GM12878 (cell line): ENCODE measurements at regions not wholly inside any gene's neighbourhood (a gene's known extent, or its start where the extent isn't known, plus 50 kb on each side); places are given as distances from the start of the nearest gene placed in this dataset.

Source experiments
- ATAC-seq: fragments of 200-7000 bp; cut with Tn5 transposase; 3 replicates; pipeline ENCODE4 v1.9.1; 2020; ENCODE audit warnings: mild to moderate bottlenecking, moderate library complexity
- BruUV-seq: library from RNA; stranded (reverse); fragments of 400-500 nt; replicated peaks from 2 replicates; lab custom pipeline; 2021; lab: Mats Ljungman, UMichigan
- CTCF ChIA-PET: fragments of 300-600 bp; sonication (Branson Sonifier 250); formaldehyde crosslinking; extraction: SDS; loops from one replicate; lab custom pipeline; 2021; ENCODE audit warnings: inconsistent platforms; lab: Yijun Ruan, JAX
- POLR2A ChIA-PET: fragments of 350-600 bp; formaldehyde crosslinking; extraction: SDS; loops from one replicate; lab custom pipeline; 2021; ENCODE audit warnings: inconsistent platforms; lab: Charles Lee
- RAD21 ChIA-PET: fragments of 300-600 bp; sonication (Branson Sonifier 250); formaldehyde crosslinking; loops from one replicate; lab custom pipeline; 2023; ENCODE audit warnings: antibody characterized with exemption; ENCODE audit not compliant: unreplicated experiment; lab: Charles Lee
- SMC1A ChIA-PET: fragments of 300-600 bp; sonication (Branson Sonifier 250); formaldehyde crosslinking; loops from one replicate; lab custom pipeline; 2023; ENCODE audit not compliant: unreplicated experiment, uncharacterized antibody; lab: Charles Lee
- DNase-seq: peaks from one replicate; pipeline ENCODE4 v3.0.0-alpha.2; 2011; ENCODE audit warnings: low read depth, low spot score
- FAIRE-seq: peaks from 3 replicates; lab custom pipeline; 2011; peaks lifted over from hg19 to GRCh38; lab: Jason Lieb, UNC
- H2AFZ ChIP-seq: 2 replicates; pipeline ENCODE4 v1.6.0; 2011; ENCODE audit warnings: low read depth, low read length, control low read depth; ENCODE audit not compliant: control insufficient read depth
- H3K27ac ChIP-seq: 2 replicates; pipeline ENCODE4 v1.5.1; 2011; ENCODE audit warnings: control low read depth; ENCODE audit not compliant: control insufficient read depth, insufficient read depth
- H3K27me3 ChIP-seq, 2 experiments: replicated peaks in 1 of 2; 2 replicates each; pipeline versions ENCODE4 v1.6.0 to v1.6.1; 2011; ENCODE audit warnings: low read length in 1 of 2; ENCODE audit not compliant: control insufficient read depth in 2 of 2, insufficient read depth in 2 of 2
- H3K36me3 ChIP-seq, 2 experiments: 2 replicates each; pipeline ENCODE4 v1.5.1; 2011; ENCODE audit warnings: low read length in 1 of 2; ENCODE audit not compliant: control insufficient read depth in 2 of 2, insufficient read depth in 2 of 2
- H3K4me1 ChIP-seq: 2 replicates; pipeline ENCODE4 v1.6.1; 2011; ENCODE audit warnings: mild to moderate bottlenecking, low read length, moderate library complexity, mixed read lengths; ENCODE audit not compliant: control insufficient read depth, insufficient read depth
- H3K4me2 ChIP-seq: 2 replicates; pipeline ENCODE4 v1.6.0; 2011; ENCODE audit warnings: control low read depth; ENCODE audit not compliant: control insufficient read depth, insufficient read depth
- H3K4me3 ChIP-seq: fragments of 200-600 bp; sonication (generic); 2 replicates; pipeline ENCODE4 v1.5.1; 2016
- H3K79me2 ChIP-seq: 2 replicates; pipeline ENCODE4 v1.6.0; 2011; ENCODE audit warnings: low read length; ENCODE audit not compliant: control insufficient read depth, insufficient read depth
- H3K9ac ChIP-seq: 2 replicates; pipeline ENCODE4 v1.8.0; 2011; ENCODE audit warnings: low read length, control low read depth, mixed read lengths; ENCODE audit not compliant: control insufficient read depth, insufficient read depth
- H3K9me3 ChIP-seq: replicated peaks from 3 replicates; pipeline ENCODE4 v1.5.1; 2011; ENCODE audit warnings: mild to moderate bottlenecking, low read length; ENCODE audit not compliant: control insufficient read depth, insufficient read depth
- H4K20me1 ChIP-seq: 2 replicates; pipeline ENCODE4 v1.6.0; 2011; ENCODE audit not compliant: control insufficient read depth, insufficient read depth
- ATF7 ChIP-seq: fragments of 450-650 bp; IDR thresholded peaks from 2 replicates; pipeline ENCODE4 v1.6.1; 2016; ENCODE audit warnings: low read depth, mild to moderate bottlenecking
- BHLHE40 ChIP-seq, 2 experiments: fragments of 450-650 bp in 1 of 2; IDR thresholded peaks; 2 replicates each; pipeline ENCODE4 v1.6.1; 2011 to 2017; ENCODE audit warnings: low read depth in 2 of 2, borderline replicate concordance in 1 of 2, improper control_type of control experiment in 1 of 2, low read length in 1 of 2, mild to moderate bottlenecking in 1 of 2
- CBX5 ChIP-seq: sonication (generic); IDR thresholded peaks from 2 replicates; pipeline ENCODE4 v1.6.1; 2016; ENCODE audit warnings: low read depth, moderate library complexity, mild to moderate bottlenecking, inconsistent platforms
- CHD1 ChIP-seq: IDR thresholded peaks from 2 replicates; pipeline ENCODE4 v1.6.1; 2012; ENCODE audit warnings: low read depth, low read length, improper control_type of control experiment
- EGR1 ChIP-seq, 2 experiments: IDR thresholded peaks; 1 replicate in 1 of 2; 2 replicates in 1 of 2; pipeline ENCODE4 v1.6.1; 2011 to 2012; ENCODE audit warnings: low read depth in 2 of 2, low read length in 2 of 2, borderline replicate concordance in 1 of 2, mild to moderate bottlenecking in 1 of 2, moderate library complexity in 1 of 2
- MXI1 ChIP-seq: fragments of 150-350 bp; IDR thresholded peaks from 2 replicates; pipeline ENCODE4 v1.6.1; 2011; ENCODE audit warnings: low read depth, mild to moderate bottlenecking, inconsistent platforms, low read length, improper control_type of control experiment
- NFIC ChIP-seq: IDR thresholded peaks from 2 replicates; pipeline ENCODE4 v1.6.1; 2012; ENCODE audit warnings: low read depth, mild to moderate bottlenecking, inconsistent platforms, low read length, moderate library complexity
- PML ChIP-seq: IDR thresholded peaks from 2 replicates; pipeline ENCODE4 v1.6.1; 2012; ENCODE audit warnings: low read length, inconsistent platforms
- RB1 ChIP-seq: fragments of 450-650 bp; formaldehyde crosslinking; IDR thresholded peaks from 2 replicates; pipeline ENCODE4 v1.6.1; 2017; ENCODE audit warnings: mild to moderate bottlenecking, borderline replicate concordance
- SPI1 ChIP-seq: IDR thresholded peaks from 2 replicates; pipeline ENCODE4 v1.6.1; 2011; ENCODE audit warnings: low read depth, mild to moderate bottlenecking, low read length, moderate library complexity, borderline replicate concordance; ENCODE audit not compliant: insufficient read depth
- TAF1 ChIP-seq: IDR thresholded peaks from 2 replicates; pipeline ENCODE4 v1.6.1; 2011; ENCODE audit warnings: mild to moderate bottlenecking, low read depth, low read length, borderline replicate concordance
- TARDBP ChIP-seq: IDR thresholded peaks from 2 replicates; pipeline ENCODE4 v1.6.1; 2016; ENCODE audit warnings: borderline replicate concordance
- TBL1XR1 ChIP-seq: IDR thresholded peaks from 2 replicates; pipeline ENCODE4 v1.6.1; 2012; ENCODE audit warnings: low read depth, low read length, improper control_type of control experiment
- WRNIP1 ChIP-seq: IDR thresholded peaks from 2 replicates; pipeline ENCODE4 v1.6.1; 2011; ENCODE audit warnings: low read depth, low read length, improper control_type of control experiment, borderline replicate concordance
- ZNF384 ChIP-seq: IDR thresholded peaks from 2 replicates; pipeline ENCODE4 v1.6.1; 2012; ENCODE audit warnings: low read depth, mild to moderate bottlenecking, low read length, improper control_type of control experiment, borderline replicate concordance
- ZNF622 ChIP-seq: fragments of 450-650 bp; IDR thresholded peaks from 2 replicates; pipeline ENCODE4 v1.6.1; 2017; ENCODE audit warnings: mild to moderate bottlenecking, inconsistent platforms
- ZZZ3 ChIP-seq: IDR thresholded peaks from 2 replicates; pipeline ENCODE4 v1.6.1; 2011; ENCODE audit warnings: low read depth; ENCODE audit not compliant: control insufficient read depth, insufficient read length
- WGBS: methylation state at CpG from one replicate; pipeline ENCODE4 v1.1.6; 2016; ENCODE audit warnings: low lambda C conversion rate; ENCODE audit not compliant: insufficient replicate concordance, insufficient coverage; ENCODE audit errors: missing lambda C conversion rate; 5-methylcytosine and 5-hydroxymethylcytosine counted together
- in situ Hi-C: fragments of 300-500 bp; cut with MboI; formaldehyde crosslinking; loops from 9 replicates; pipeline ENCODE4 v1.14.3; 2018; ENCODE audit warnings: mixed read lengths
- intact Hi-C: fragments of 100-400 bp; cut with micrococcal nuclease; formaldehyde crosslinking; loops from one replicate; pipeline ENCODE4 v1.14.2; 2022; ENCODE audit not compliant: unreplicated experiment

- no peaks in the 10 kb centered on the region for H3K27me3 ChIP-seq
- FAIRE-seq: no peak
- no peak for ATAC-seq
- CTCF ChIA-PET: interaction anchor here (1.4 to 2.1 kb wide), 2 partner anchors 12 to 35 kb away, joined by 3 to 4 read pairs; no protein-coding TSS in a partner anchor
- no peak for TF ChIP-seq ATF7
- TF ChIP-seq SPI1: no peak
- TF ChIP-seq, all 136 proteins: peak for 0
- H3K36me3 ChIP-seq: no peaks in the 10 kb centered on the region
- SMC1A ChIA-PET: no interaction called here
- no peaks in the 10 kb centered on the region for H3K4me1 ChIP-seq
- no peak for DNase-seq
- no peak overlapping the region for H3K4me3 ChIP-seq
- no peaks in the 10 kb centered on the region for H3K9me3 ChIP-seq
- H3K9ac ChIP-seq: no peak overlapping the region
- POLR2A ChIA-PET: no interaction called here
- intact Hi-C loops: loop anchor here (10.0 kb wide), 1 partner anchor 370 kb away; no protein-coding TSS in a partner anchor
- H3K79me2 ChIP-seq: no peaks in the 10 kb centered on the region
- no peaks in the 10 kb centered on the region for H4K20me1 ChIP-seq
- in situ Hi-C loops: no loop called here
- 6% methylated on average over 4 of the region's 4 CpGs for WGBS
- no peak overlapping the region for H3K27ac ChIP-seq
- H2AFZ ChIP-seq: no peak overlapping the region
- H3K4me2 ChIP-seq: no peak overlapping the region
- no TSS peak for BruUV-seq
- RAD21 ChIA-PET: interaction anchor here (1.2 kb wide), 1 partner anchor 73 kb away, joined by 3 read pairs; no protein-coding TSS in a partner anchor
Measured at GRCh38 chr3:181174676-181175233, 185.2 kb upstream of the DNAJC19 start.

DNA sequence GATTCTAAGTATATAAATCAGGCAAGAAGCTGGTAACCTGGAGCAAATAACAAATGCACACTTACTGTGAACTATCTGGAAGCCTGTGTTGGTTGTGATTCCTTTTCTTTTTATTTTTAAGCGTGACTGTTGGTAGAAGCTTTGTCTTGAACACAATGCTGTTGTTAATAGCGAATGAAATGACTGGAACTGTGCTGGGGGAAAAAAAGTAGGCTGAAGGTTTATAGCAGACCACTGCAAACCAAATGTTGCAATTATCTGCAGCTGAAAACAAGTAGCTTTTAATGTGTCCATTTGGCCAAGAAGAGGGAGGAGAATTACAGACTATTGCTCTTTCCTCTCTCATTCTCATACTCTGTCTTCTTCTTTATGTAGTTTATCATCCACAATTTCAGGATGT is 184.5 kb upstream of the DNAJC19 start:
- Histone ChIP-seq H3K4me2 (no peak overlapping the region), H3K4me3 (no peak overlapping the region), H2AFZ (no peak overlapping the region), H3K27me3 (no peaks in the 10 kb centered on the region), H3K27ac (no peak overlapping the region), H3K79me2 (no peaks in the 10 kb centered on the region), H4K20me1 (no peaks in the 10 kb centered on the region), H3K4me1 (no peaks in the 10 kb centered on the region), H3K36me3 (no peaks in the 10 kb centered on the region), H3K9me3 (no peaks in the 10 kb centered on the region), H3K9ac (no peak overlapping the region)
- ChIA-PET POLR2A (no interaction called here), SMC1A (no interaction called here), CTCF (no interaction called here), RAD21 (no interaction called here)
- DNase-seq (no peak), FAIRE-seq (no peak), ATAC-seq (no peak)
- no peak for TF ChIP-seq RB1
- TF ChIP-seq WRNIP1: no peak
- TF ChIP-seq TAF1: no peak
- no peak for TF ChIP-seq MXI1
- TF ChIP-seq CHD1: no peak
- no peak for TF ChIP-seq ZNF384
- no peak for TF ChIP-seq TBL1XR1
- TF ChIP-seq PML: no peak
- no peak for TF ChIP-seq NFIC
- no peak for TF ChIP-seq ATF7
- no peak for TF ChIP-seq EGR1 (IDR thresholded peaks at IDR 0.05; ENCODE audit: borderline replicate concordance in 1 of 2, low read depth in 2 of 2, low read length in 2 of 2)
- TF ChIP-seq BHLHE40 (IDR thresholded peaks at IDR 0.05; ENCODE audit: borderline replicate concordance in 1 of 2, low read depth in 2 of 2, low read length in 1 of 2): no peak
- no peak for TF ChIP-seq ZNF622
- TF ChIP-seq ZZZ3: no peak
- TF ChIP-seq TARDBP: no peak
- TF ChIP-seq CBX5: no peak
- BruUV-seq: no TSS peak
- in situ Hi-C loops: no loop called here
- WGBS: 13% methylated on average over 2 of the region's 2 CpGs
- intact Hi-C loops: loop anchor here (10.0 kb wide), 1 partner anchor 369 kb away; no protein-coding TSS in a partner anchor
